Cardiac fibroblast (primary cell): ENCODE measurements at regions not wholly inside any gene's neighbourhood (a gene's known extent, or its start where the extent isn't known, plus 50 kb on each side); places are given as distances from the start of the nearest gene placed in this dataset.

ENCODE experiments used
- DNase-seq, 2 donors: peaks; one replicate each; pipeline versions ENCODE4 v3.0.0 to v3.0.0-alpha.2; 2010; ENCODE audit warnings: low read depth in 2 of 2
- H3K4me3 ChIP-seq, 2 donors: replicated peaks in 1 of 2; 1 replicate in 1 of 2; 2 replicates in 1 of 2; pipeline ENCODE4 v1.5.1; 2011; ENCODE audit warnings: low read depth in 2 of 2, low read length in 2 of 2, mild to moderate bottlenecking in 2 of 2, moderate library complexity in 1 of 2
- CTCF ChIP-seq: IDR thresholded peaks from one replicate; pipeline ENCODE4 v1.5.1; 2011; ENCODE audit warnings: low read depth, mild to moderate bottlenecking, low read length, inconsistent platforms

GRCh38 chr11:112863305-112863704 lies 97.9 kb upstream of the NCAM1 start:
- no peak for TF ChIP-seq CTCF
- no peak for DNase-seq

GRCh38 chr11:112864672-112865071 lies 96.5 kb upstream of the NCAM1 start:
- DNase-seq = no peak
- TF ChIP-seq CTCF = no peak
- H3K4me3 ChIP-seq = no peak overlapping the region

More at GRCh38 chr11:112863305-112863704, 97.9 kb upstream of the NCAM1 start:
- no peak overlapping the region for H3K4me3 ChIP-seq

- no peak overlapping the region for H3K4me3 ChIP-seq
- DNase-seq = no peak
- no peak for TF ChIP-seq CTCF
Measured at GRCh38 chr11:112871909-112872500, 89.2 kb upstream of the NCAM1 start.

- no peak for TF ChIP-seq CTCF
- no peak overlapping the region for H3K4me3 ChIP-seq
- no peak for DNase-seq
Measured at GRCh38 chr11:112874980-112875379, 86.2 kb upstream of the NCAM1 start.

- no peak for TF ChIP-seq CTCF
- DNase-seq = no peak
- no peak overlapping the region for H3K4me3 ChIP-seq
Measured at GRCh38 chr11:112877581-112877980, 83.6 kb upstream of the NCAM1 start.

GRCh38 chr11:112878033-112878601 lies 83.1 kb upstream of the NCAM1 start:
- DNase-seq = no peak
- TF ChIP-seq CTCF = no peak

GRCh38 chr11:112880495-112880894 lies 80.7 kb upstream of the NCAM1 start:
- no peak overlapping the region for H3K4me3 ChIP-seq
- DNase-seq = no peak
- no peak for TF ChIP-seq CTCF

More at GRCh38 chr11:112878033-112878601, 83.1 kb upstream of the NCAM1 start:
- H3K4me3 ChIP-seq = no peak overlapping the region
